ENCODE measurements at regions not wholly inside any gene's neighbourhood (a gene's known extent, or its start where the extent isn't known, plus 50 kb on each side); places are given as distances from the start of the nearest gene placed in this dataset.
"Not testable (repeated sequence)": the region's sequence is repeated elsewhere in the genome, so short reads cannot be mapped to it uniquely, and the experiment has no call there.

GRCh38 chr2:131835022-131835421, 307.3 kb downstream of the CCDC74A start:
- not testable (repeated sequence) for H2AFZ ChIP-seq (ENCODE audit: low read length); H3K4me1 ChIP-seq (ENCODE audit: low read length); H3K9me2 ChIP-seq (replicated peaks; ENCODE audit: insufficient read depth, low read length); H3K4me2 ChIP-seq (ENCODE audit: low read depth, low read length); DNase-seq; H3K4me3 ChIP-seq (ENCODE audit: low read length); H3K9me3 ChIP-seq (replicated peaks; ENCODE audit: insufficient read depth, low read length); H3F3A ChIP-seq (ENCODE audit: insufficient read depth, low read length); H3K36me3 ChIP-seq (replicated peaks; ENCODE audit: insufficient read depth, low read length); H4K20me1 ChIP-seq (ENCODE audit: insufficient read depth, low read length); H3K9ac ChIP-seq (ENCODE audit: low read length); H3K27me3 ChIP-seq (replicated peaks; ENCODE audit: insufficient read depth, low read length); H3K27ac ChIP-seq (ENCODE audit: low read length); H3K79me2 ChIP-seq (ENCODE audit: low read length)

DNA sequence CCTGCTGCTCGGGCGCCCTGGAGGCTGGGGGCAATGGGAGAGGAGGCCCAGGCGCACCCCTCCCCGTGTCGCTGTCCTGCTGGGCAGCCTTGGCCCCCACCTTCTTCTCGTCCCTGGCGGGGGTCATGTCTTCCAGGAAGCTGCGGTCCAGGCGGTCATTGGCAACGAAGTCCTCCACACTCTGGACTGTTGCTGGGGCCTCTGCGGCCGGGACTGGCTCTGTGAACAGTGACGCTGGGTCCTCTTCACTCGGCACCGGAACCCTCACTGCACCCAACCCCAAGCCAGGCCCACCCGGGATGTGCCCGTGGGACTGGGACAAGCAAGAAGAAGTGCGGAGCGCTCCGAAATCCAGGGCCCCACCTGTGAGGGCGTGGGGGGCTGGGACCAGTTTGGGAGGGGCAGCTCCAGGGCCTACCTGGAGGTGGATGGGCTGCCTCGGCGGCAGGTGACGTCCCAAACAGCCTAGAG, 308.0 kb downstream of the CCDC74A start:
- Histone ChIP-seq H3K27ac (ENCODE audit: low read length) (no peak overlapping the region), H3K4me3 (ENCODE audit: low read length) (no peak overlapping the region), H2AFZ (ENCODE audit: low read length) (no peak overlapping the region), H3K79me2 (ENCODE audit: low read length) (no peaks in the 10 kb centered on the region), H3K9ac (ENCODE audit: low read length) (no peak overlapping the region), H3K4me2 (ENCODE audit: low read depth, low read length) (no peak overlapping the region), H3K36me3 (replicated peaks; ENCODE audit: insufficient read depth, low read length) (no peaks in the 10 kb centered on the region), H3K27me3 (replicated peaks; ENCODE audit: insufficient read depth, low read length) (no peaks in the 10 kb centered on the region), H3K9me2 (replicated peaks; ENCODE audit: insufficient read depth, low read length) (no peaks in the 10 kb centered on the region), H3K9me3 (replicated peaks; ENCODE audit: insufficient read depth, low read length) (no peaks in the 10 kb centered on the region), H4K20me1 (ENCODE audit: insufficient read depth, low read length) (no peaks in the 10 kb centered on the region), H3K4me1 (ENCODE audit: low read length) (no peaks in the 10 kb centered on the region), H3F3A (ENCODE audit: insufficient read depth, low read length) (no peaks in the 10 kb centered on the region)
- TF ChIP-seq, protein P1, sequence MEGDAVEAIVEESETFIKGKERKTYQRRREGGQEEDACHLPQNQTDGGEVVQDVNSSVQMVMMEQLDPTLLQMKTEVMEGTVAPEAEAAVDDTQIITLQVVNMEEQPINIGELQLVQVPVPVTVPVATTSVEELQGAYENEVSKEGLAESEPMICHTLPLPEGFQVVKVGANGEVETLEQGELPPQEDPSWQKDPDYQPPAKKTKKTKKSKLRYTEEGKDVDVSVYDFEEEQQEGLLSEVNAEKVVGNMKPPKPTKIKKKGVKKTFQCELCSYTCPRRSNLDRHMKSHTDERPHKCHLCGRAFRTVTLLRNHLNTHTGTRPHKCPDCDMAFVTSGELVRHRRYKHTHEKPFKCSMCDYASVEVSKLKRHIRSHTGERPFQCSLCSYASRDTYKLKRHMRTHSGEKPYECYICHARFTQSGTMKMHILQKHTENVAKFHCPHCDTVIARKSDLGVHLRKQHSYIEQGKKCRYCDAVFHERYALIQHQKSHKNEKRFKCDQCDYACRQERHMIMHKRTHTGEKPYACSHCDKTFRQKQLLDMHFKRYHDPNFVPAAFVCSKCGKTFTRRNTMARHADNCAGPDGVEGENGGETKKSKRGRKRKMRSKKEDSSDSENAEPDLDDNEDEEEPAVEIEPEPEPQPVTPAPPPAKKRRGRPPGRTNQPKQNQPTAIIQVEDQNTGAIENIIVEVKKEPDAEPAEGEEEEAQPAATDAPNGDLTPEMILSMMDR (IDR thresholded peaks at IDR 0.05; ENCODE audit: low read length): no peak
- TF ChIP-seq EZH2phosphoT487 (IDR thresholded peaks at IDR 0.05; ENCODE audit: low read length): no peak
- TF ChIP-seq EZH2 (optimal IDR thresholded peaks at IDR 0.05; ENCODE audit: low read depth, low read length): no peak
- DNase-seq: no peak

- not testable (repeated sequence) for H3K27ac ChIP-seq (ENCODE audit: low read length); H3K4me1 ChIP-seq (ENCODE audit: low read length); H3K4me3 ChIP-seq (ENCODE audit: low read length)
These were observed 308.4 kb downstream of the CCDC74A start for GRCh38 chr2:131836116-131836515.

DNA sequence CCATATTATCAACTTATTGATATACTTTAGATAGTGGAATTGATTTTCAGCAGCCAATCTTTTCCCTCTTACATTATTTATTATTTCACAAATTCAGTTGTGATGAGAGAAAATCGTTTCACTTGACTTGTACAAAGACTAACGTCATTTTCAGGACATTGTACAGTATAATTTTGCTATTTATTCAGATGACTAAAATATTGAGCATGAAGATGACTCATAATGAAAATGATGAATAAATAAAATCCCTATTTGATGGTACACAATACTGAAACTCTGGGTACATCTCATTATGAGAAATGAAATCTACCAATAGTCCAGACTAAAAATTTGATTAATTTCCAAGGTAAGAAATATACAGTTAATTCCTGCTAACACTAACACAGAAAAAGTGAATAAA, 316.4 kb downstream of the CCDC74A start:
- not testable (repeated sequence) for H3K27ac ChIP-seq (ENCODE audit: low read length); DNase-seq; H3K4me2 ChIP-seq (ENCODE audit: low read depth, low read length)

More at GRCh38 chr2:131836116-131836515, 308.4 kb downstream of the CCDC74A start:
- not testable (repeated sequence) for H4K20me1 ChIP-seq (ENCODE audit: insufficient read depth, low read length); H3K9ac ChIP-seq (ENCODE audit: low read length); H3K9me2 ChIP-seq (replicated peaks; ENCODE audit: insufficient read depth, low read length); H3K79me2 ChIP-seq (ENCODE audit: low read length); DNase-seq; H3K27me3 ChIP-seq (replicated peaks; ENCODE audit: insufficient read depth, low read length); H3K4me2 ChIP-seq (ENCODE audit: low read depth, low read length); H3F3A ChIP-seq (ENCODE audit: insufficient read depth, low read length); H3K36me3 ChIP-seq (replicated peaks; ENCODE audit: insufficient read depth, low read length); H2AFZ ChIP-seq (ENCODE audit: low read length); H3K9me3 ChIP-seq (replicated peaks; ENCODE audit: insufficient read depth, low read length)

GRCh38 chr2:131856202-131856601, 305.6 kb downstream of the ANKRD30BL start:
- H3K4me1 ChIP-seq (ENCODE audit: low read length); H3K27ac ChIP-seq (ENCODE audit: low read length); H3K9me2 ChIP-seq (replicated peaks; ENCODE audit: insufficient read depth, low read length); DNase-seq; H3K27me3 ChIP-seq (replicated peaks; ENCODE audit: insufficient read depth, low read length); H3K79me2 ChIP-seq (ENCODE audit: low read length); H4K20me1 ChIP-seq (ENCODE audit: insufficient read depth, low read length); H3K9ac ChIP-seq (ENCODE audit: low read length); H2AFZ ChIP-seq (ENCODE audit: low read length); H3K36me3 ChIP-seq (replicated peaks; ENCODE audit: insufficient read depth, low read length); H3K4me3 ChIP-seq (ENCODE audit: low read length); H3F3A ChIP-seq (ENCODE audit: insufficient read depth, low read length); H3K4me2 ChIP-seq (ENCODE audit: low read depth, low read length); H3K9me3 ChIP-seq (replicated peaks; ENCODE audit: insufficient read depth, low read length): not testable (repeated sequence)

More for the DNA sequence above, 316.4 kb downstream of the CCDC74A start:
- not testable (repeated sequence) for H3K27me3 ChIP-seq (replicated peaks; ENCODE audit: insufficient read depth, low read length); H3K4me1 ChIP-seq (ENCODE audit: low read length); H3K36me3 ChIP-seq (replicated peaks; ENCODE audit: insufficient read depth, low read length); H2AFZ ChIP-seq (ENCODE audit: low read length); H3F3A ChIP-seq (ENCODE audit: insufficient read depth, low read length); H3K4me3 ChIP-seq (ENCODE audit: low read length); H4K20me1 ChIP-seq (ENCODE audit: insufficient read depth, low read length); H3K9ac ChIP-seq (ENCODE audit: low read length); H3K9me3 ChIP-seq (replicated peaks; ENCODE audit: insufficient read depth, low read length); H3K9me2 ChIP-seq (replicated peaks; ENCODE audit: insufficient read depth, low read length); H3K79me2 ChIP-seq (ENCODE audit: low read length)

DNA sequence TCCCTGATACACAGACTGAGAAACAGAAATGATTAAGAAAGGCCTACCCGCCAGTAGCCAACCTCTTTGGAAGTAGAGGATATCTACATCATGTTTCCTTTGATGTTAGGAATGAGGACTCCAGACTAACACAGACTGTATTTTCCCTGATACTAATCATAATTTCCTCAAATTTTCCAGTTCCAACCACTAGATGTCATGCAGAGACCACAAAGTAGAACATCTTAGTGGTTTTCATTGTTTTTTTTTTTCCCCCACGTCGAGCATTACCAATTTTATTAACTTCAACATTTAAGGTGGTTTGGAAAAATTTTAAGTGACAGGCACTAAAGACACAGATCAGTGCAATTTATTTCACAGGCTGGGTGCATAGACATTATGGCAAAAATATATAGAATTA, 303.6 kb downstream of the ANKRD30BL start:
- not testable (repeated sequence) for H2AFZ ChIP-seq (ENCODE audit: low read length); H3K9me3 ChIP-seq (replicated peaks; ENCODE audit: insufficient read depth, low read length); H3K27ac ChIP-seq (ENCODE audit: low read length); H3K4me1 ChIP-seq (ENCODE audit: low read length); H3K79me2 ChIP-seq (ENCODE audit: low read length); H3F3A ChIP-seq (ENCODE audit: insufficient read depth, low read length); H3K4me3 ChIP-seq (ENCODE audit: low read length); H3K27me3 ChIP-seq (replicated peaks; ENCODE audit: insufficient read depth, low read length); H3K4me2 ChIP-seq (ENCODE audit: low read depth, low read length); H3K36me3 ChIP-seq (replicated peaks; ENCODE audit: insufficient read depth, low read length); H4K20me1 ChIP-seq (ENCODE audit: insufficient read depth, low read length); H3K9me2 ChIP-seq (replicated peaks; ENCODE audit: insufficient read depth, low read length); H3K9ac ChIP-seq (ENCODE audit: low read length); DNase-seq

Measured in MM.1S (cell line).